ENCODE measurements at regions not wholly inside any gene's neighbourhood (a gene's known extent, or its start where the extent isn't known, plus 50 kb on each side); places are given as distances from the start of the nearest gene placed in this dataset.

DNA sequence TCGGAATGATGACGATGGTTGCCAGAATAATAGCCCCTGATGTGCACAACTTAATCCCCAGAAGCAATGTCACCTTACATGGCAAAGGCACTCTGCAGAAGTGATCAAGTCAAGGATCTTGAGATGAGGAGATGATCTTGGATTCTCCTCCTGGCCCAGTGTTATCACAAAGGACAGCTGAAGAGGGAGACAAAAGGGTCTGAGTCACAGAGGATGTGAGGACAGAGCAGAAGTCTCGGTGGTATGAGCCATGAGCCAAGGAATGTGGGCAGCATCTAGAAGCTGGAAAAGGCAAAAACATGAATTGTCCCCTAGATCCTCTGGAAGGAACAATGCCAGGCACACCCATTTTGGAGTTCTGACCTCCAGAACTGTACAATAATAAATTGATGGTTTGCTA lies 358.5 kb downstream of the MYCN start:
- no peaks in the 10 kb centered on the region for H3K27me3 ChIP-seq (replicated peaks in 1 of 4; ENCODE audit: control insufficient read depth in 3 of 4, extremely low read depth in 1 of 4, insufficient read depth in 3 of 4, low read length in 3 of 4)
- CTCF ChIA-PET (ENCODE audit: partially characterized antibody): interaction anchor here (0.6 to 1.5 kb wide), 3 partner anchors 12 to 31 kb away, joined by 3 to 5 read pairs (median 5); no protein-coding TSS in a partner anchor
- peak in 1 of 2 experiments; percentile 3 for DNase-seq (ENCODE audit: low read depth in 1 of 2, low spot score in 2 of 2)
- TF ChIP-seq TAF7 (optimal IDR thresholded peaks at IDR 0.05; ENCODE audit: borderline replicate concordance, low read depth, low read length) (no peak), CREB1 (IDR thresholded peaks at IDR 0.05) (no peak)

More for the DNA sequence above, 358.5 kb downstream of the MYCN start:
- POLR2A ChIA-PET (ENCODE audit: partially characterized antibody): no interaction called here
- Histone ChIP-seq H2BK15ac (ENCODE audit: low read length) (no peak overlapping the region), H3K23me2 (ENCODE audit: low read depth, low read length) (no peaks in the 10 kb centered on the region), H2BK5ac (ENCODE audit: low read depth, low read length) (no peak overlapping the region), H2BK12ac (ENCODE audit: low read depth, low read length) (no peak overlapping the region; the same call in 1 of the 2 replicates), H3K79me1 (ENCODE audit: low read depth, low read length) (no peaks in the 10 kb centered on the region), H3K4me2 (ENCODE audit: insufficient read depth in 1 of 2, low read depth in 2 of 2, low read length in 2 of 2) (no peak overlapping the region), H2AFZ (ENCODE audit: low read length) (no peak overlapping the region), H3K27ac (ENCODE audit: low read depth, low read length) (no peak overlapping the region), H2BK20ac (ENCODE audit: low read length) (no peak overlapping the region), H3K79me2 (ENCODE audit: control insufficient read depth in 1 of 2, insufficient read depth in 2 of 2, low read length in 2 of 2) (no peaks in the 10 kb centered on the region), H3K36me3 (ENCODE audit: control insufficient read depth in 2 of 4, insufficient read depth in 4 of 4, low read length in 3 of 4) (no peaks in the 10 kb centered on the region), H2BK120ac (replicated peaks; ENCODE audit: low read depth, low read length) (no peak overlapping the region), H3K56ac (replicated peaks; ENCODE audit: insufficient read length, low read depth, low read length) (no peak overlapping the region), H2AK5ac (ENCODE audit: low read depth, low read length) (no peak overlapping the region; the same call in 1 of the 2 replicates), H4K91ac (replicated peaks; ENCODE audit: insufficient read length, low read length) (no peak overlapping the region), H3K4me1 (replicated peaks in 1 of 4; ENCODE audit: control insufficient read depth in 3 of 4, insufficient read depth in 4 of 4, low read length in 3 of 4) (peaks cover 4 to 11% (median 8%) of the 10 kb centered on the region in 4 experiments; a peak in 5 of 7 replicates), H4K8ac (ENCODE audit: extremely low read depth, insufficient read depth, low read length) (no peak overlapping the region), H3K14ac (ENCODE audit: insufficient read length) (no peak overlapping the region), H3K4ac (replicated peaks; ENCODE audit: insufficient read length, low read depth, low read length) (no peak overlapping the region), H3K9ac (replicated peaks in 1 of 4; ENCODE audit: extremely low read depth in 1 of 4, low read depth in 3 of 4, low read length in 3 of 4) (no peak overlapping the region), H4K20me1 (replicated peaks in 1 of 2; ENCODE audit: control insufficient read depth in 1 of 2, insufficient read depth in 2 of 2, low read length in 2 of 2) (no peaks in the 10 kb centered on the region), H3K18ac (ENCODE audit: extremely low read depth, low read length) (no peak overlapping the region), H4K5ac (ENCODE audit: insufficient read length, low read depth, low read length) (no peak overlapping the region), H3K9me3 (ENCODE audit: insufficient read depth in 2 of 2, low read depth in 1 of 2, low read length in 1 of 2) (no peaks in the 10 kb centered on the region; a peak in 1 of 4 replicates), H3K23ac (ENCODE audit: insufficient read length) (no peak overlapping the region), H3K4me3 (ENCODE audit: extremely low read depth in 1 of 4, insufficient read depth in 2 of 4, low read depth in 3 of 4, low read length in 4 of 4) (no peak overlapping the region)
- FAIRE-seq: no peak
- WGBS, 2 experiments (ENCODE audit: extremely low coverage in 1 of 2, insufficient coverage in 1 of 2, insufficient read length in 1 of 2, insufficient replicate concordance in 2 of 2, low coverage in 1 of 2, low lambda C conversion rate in 2 of 2, missing lambda C conversion rate in 1 of 2): 93% methylated on average over 3 of the region's 3 CpGs; no CpG with 5 or more reads in 1 of the 2 experiments

Measured in H1 (cell line).